ENCODE measurements at regions not wholly inside any gene's neighbourhood (a gene's known extent, or its start where the extent isn't known, plus 50 kb on each side); places are given as distances from the start of the nearest gene placed in this dataset.

GRCh38 chr15:95450413-95450812 lies 880.1 kb upstream of the NR2F2 start:
- Histone ChIP-seq H3K9me3 (no peaks in the 10 kb centered on the region), H3K27ac (no peak overlapping the region), H3K4me1 (peaks cover 0 to 4% (median 0%) of the 10 kb centered on the region in 4 donors), H3K27me3 (no peaks in the 10 kb centered on the region), H3K36me3 (no peaks in the 10 kb centered on the region), H3K4me3 (no peak overlapping the region)
- DNase-seq: no peak
- TF ChIP-seq CTCF (IDR thresholded peaks at IDR 0.05): no peak
- intact Hi-C loops (cut with DNase I; ENCODE audit: low total_unique reads): no loop called here

DNA sequence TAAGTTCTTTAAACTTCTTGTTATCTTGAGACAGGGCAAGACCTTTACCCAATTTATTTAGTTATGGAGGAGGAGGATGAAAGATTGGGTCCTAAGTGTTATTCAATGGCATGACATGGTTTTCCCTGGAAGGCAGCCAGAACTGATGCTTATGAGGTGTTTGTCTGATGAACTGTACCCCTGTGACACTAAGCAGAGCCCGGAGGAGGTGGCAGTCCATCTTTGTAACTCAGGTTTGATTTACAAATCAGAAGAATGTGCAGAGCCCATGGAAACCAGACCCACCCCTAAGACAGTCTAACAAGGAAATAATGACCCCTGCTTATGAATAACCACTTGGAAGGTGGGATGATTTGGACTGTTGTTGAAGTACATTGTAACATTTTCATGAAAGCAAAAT lies 878.6 kb upstream of the NR2F2 start:
- no peak for DNase-seq
- no peak for TF ChIP-seq CTCF (IDR thresholded peaks at IDR 0.05)
- intact Hi-C loops (cut with DNase I; ENCODE audit: low total_unique reads): no loop called here
- no peak overlapping the region for H3K4me3 ChIP-seq
- H3K4me1 ChIP-seq: peaks cover 0 to 5% (median 0%) of the 10 kb centered on the region in 4 donors
- no peaks in the 10 kb centered on the region for H3K36me3 ChIP-seq
- H3K27me3 ChIP-seq: no peaks in the 10 kb centered on the region
- no peak overlapping the region for H3K27ac ChIP-seq
- no peaks in the 10 kb centered on the region for H3K9me3 ChIP-seq

- H3K4me3 ChIP-seq: no peak overlapping the region
- no peak overlapping the region for H3K27ac ChIP-seq
- DNase-seq: no peak
- TF ChIP-seq CTCF (IDR thresholded peaks at IDR 0.05): no peak
- H3K27me3 ChIP-seq: no peaks in the 10 kb centered on the region
- H3K9me3 ChIP-seq: no peaks in the 10 kb centered on the region
- H3K36me3 ChIP-seq: no peaks in the 10 kb centered on the region
- intact Hi-C loops (cut with DNase I; ENCODE audit: low total_unique reads): no loop called here
- peaks cover 0 to 30% (median 16%) of the 10 kb centered on the region in 4 donors for H3K4me1 ChIP-seq
Measured at GRCh38 chr15:95454403-95455262, 875.9 kb upstream of the NR2F2 start.

GRCh38 chr15:95457520-95457919 lies 873.0 kb upstream of the NR2F2 start:
- Histone ChIP-seq H3K4me1 (peaks cover 0 to 32% (median 16%) of the 10 kb centered on the region in 4 donors), H3K27ac (peak overlapping the region; percentile 61), H3K9me3 (no peaks in the 10 kb centered on the region), H3K36me3 (no peaks in the 10 kb centered on the region), H3K27me3 (no peaks in the 10 kb centered on the region), H3K4me3 (no peak overlapping the region)
- intact Hi-C loops (cut with DNase I; ENCODE audit: low total_unique reads): no loop called here
- no peak for TF ChIP-seq CTCF (IDR thresholded peaks at IDR 0.05)
- no peak for DNase-seq

GRCh38 chr15:95458721-95459120 lies 871.8 kb upstream of the NR2F2 start:
- DNase-seq: no peak

More at GRCh38 chr15:95458721-95459120, 871.8 kb upstream of the NR2F2 start:
- peaks cover 0 to 40% (median 16%) of the 10 kb centered on the region in 4 donors for H3K4me1 ChIP-seq
- no peak overlapping the region for H3K4me3 ChIP-seq
- no peak for TF ChIP-seq CTCF (IDR thresholded peaks at IDR 0.05)
- no peaks in the 10 kb centered on the region for H3K27me3 ChIP-seq
- H3K9me3 ChIP-seq: no peaks in the 10 kb centered on the region
- H3K36me3 ChIP-seq: no peaks in the 10 kb centered on the region
- H3K27ac ChIP-seq: peak overlapping the region; percentile 61
- intact Hi-C loops (cut with DNase I; ENCODE audit: low total_unique reads): no loop called here
